Motor neuron (in vitro differentiated cells): ENCODE measurements at regions not wholly inside any gene's neighbourhood (a gene's known extent, or its start where the extent isn't known, plus 50 kb on each side); places are given as distances from the start of the nearest gene placed in this dataset.

Source experiments
- ATAC-seq, 8 experiments: fragments of 200-7000 bp; cut with Tn5 transposase; replicated peaks in 6 of 8; 2 replicates each; pipeline ENCODE4 v1.8.0; 2021; ENCODE audit warnings: mild to moderate bottlenecking in 8 of 8, moderate library complexity in 8 of 8
- H3K27ac ChIP-seq, 2 donors: fragments of 250-450 bp; sonication (Bioruptor Pico); 2 replicates each; pipeline ENCODE4 v1.9.0; 2021; ENCODE audit warnings: antibody characterized with exemption in 2 of 2, mild to moderate bottlenecking in 2 of 2, moderate library complexity in 1 of 2
- H3K4me1 ChIP-seq, 2 donors: fragments of 250-450 bp; sonication (Bioruptor Pico); replicated peaks in 1 of 2; 2 replicates each; pipeline ENCODE4 v1.6.1; 2021; ENCODE audit warnings: antibody characterized with exemption in 2 of 2, mild to moderate bottlenecking in 2 of 2, moderate library complexity in 1 of 2
- H3K4me3 ChIP-seq, 5 donors: fragments of 250-450 bp; sonication (Bioruptor Pico); 2 replicates each; pipeline ENCODE4 v1.9.0; 2021; ENCODE audit warnings: antibody characterized with exemption in 5 of 5, mild to moderate bottlenecking in 5 of 5, moderate library complexity in 4 of 5
- whole genome bisulfite sequencing, 10 experiments: fragments of 450-650 bp; shearing (Covaris generic); methylation state at CpG; one replicate each; pipeline ENCODE4 v1.0.0; 2022; 5-methylcytosine and 5-hydroxymethylcytosine counted together
- in situ Hi-C, 9 experiments: fragments of 400-800 bp; cut with MboI; loops; one replicate each; pipeline ENCODE4 v1.15.0; 2021; ENCODE audit warnings: low sequenced_read_pairs in 9 of 9, low pct_unique_long_range_greater_than_20kb in 2 of 9; ENCODE audit not compliant: unreplicated experiment in 9 of 9

- Histone ChIP-seq H3K4me3 (no peak overlapping the region), H3K4me1 (no peaks in the 10 kb centered on the region), H3K27ac (no peak overlapping the region)
- 0 to 80% (median 64%) methylated on average over 1 to 9 of the region's 9 CpGs; no CpG with 5 or more reads in 1 of the 10 experiments for WGBS, 10 experiments
- in situ Hi-C loops: no loop called here
- no peak for ATAC-seq
Measured at GRCh38 chr1:233843525-233844204, 60.8 kb upstream of the SLC35F3 start.

- in situ Hi-C loops: no loop called here
- Histone ChIP-seq H3K4me3 (no peak overlapping the region), H3K27ac (no peak overlapping the region), H3K4me1 (no peaks in the 10 kb centered on the region)
- no peak for ATAC-seq
- 8 to 95% (median 78%) methylated on average over 2 of the region's 2 CpGs; no CpG with 5 or more reads in 2 of the 10 experiments for WGBS, 10 experiments
Measured at GRCh38 chr1:233844275-233844674, 60.2 kb upstream of the SLC35F3 start.

- H3K4me3 ChIP-seq: no peak overlapping the region
- ATAC-seq: no peak
- no peak overlapping the region for H3K27ac ChIP-seq
- 14 to 100% (median 56%) methylated on average over 1 to 2 of the region's 2 CpGs; no CpG with 5 or more reads in 2 of the 10 experiments for WGBS, 10 experiments
- no peaks in the 10 kb centered on the region for H3K4me1 ChIP-seq
- in situ Hi-C loops: no loop called here
Measured at GRCh38 chr1:233844692-233845091, 59.8 kb upstream of the SLC35F3 start.
